Karpas-422 (cell line): ENCODE measurements at regions not wholly inside any gene's neighbourhood (a gene's known extent, or its start where the extent isn't known, plus 50 kb on each side); places are given as distances from the start of the nearest gene placed in this dataset.

Source experiments
- DNase-seq: peaks from one replicate; pipeline ENCODE4 v3.0.0-alpha.2; 2015
- H2AFZ ChIP-seq: fragments of 200-600 bp; sonication (generic); 2 replicates; pipeline ENCODE4 v1.6.1; 2014; ENCODE audit warnings: antibody characterized with exemption, low read length, mixed read lengths
- H3K27ac ChIP-seq: fragments of 200-600 bp; sonication (generic); 2 replicates; pipeline ENCODE4 v1.5.1; 2014; ENCODE audit warnings: mild to moderate bottlenecking, low read length, moderate library complexity
- H3K27me3 ChIP-seq: fragments of 200-600 bp; sonication (generic); 2 replicates; pipeline ENCODE4 v1.6.1; 2014; ENCODE audit warnings: low read length, mixed read lengths
- H3K36me3 ChIP-seq: fragments of 200-600 bp; sonication (generic); 2 replicates; pipeline ENCODE4 v1.6.1; 2014; ENCODE audit warnings: low read length, mixed read lengths; ENCODE audit not compliant: insufficient read depth
- H3K4me1 ChIP-seq: fragments of 200-600 bp; sonication (generic); 2 replicates; pipeline ENCODE4 v1.6.1; 2014; ENCODE audit warnings: mild to moderate bottlenecking, low read length, mixed read lengths
- H3K4me2 ChIP-seq: fragments of 200-600 bp; sonication (generic); 2 replicates; pipeline ENCODE4 v1.6.1; 2014; ENCODE audit warnings: low read length, low read depth, mild to moderate bottlenecking; ENCODE audit not compliant: poor library complexity, severe bottlenecking
- H3K4me3 ChIP-seq: fragments of 200-600 bp; sonication (generic); 2 replicates; pipeline ENCODE4 v1.5.1; 2014; ENCODE audit warnings: mild to moderate bottlenecking, antibody characterized with exemption, low read length, mixed read lengths
- H3K79me2 ChIP-seq: fragments of 200-600 bp; sonication (generic); 2 replicates; pipeline ENCODE4 v1.6.1; 2014; ENCODE audit warnings: mild to moderate bottlenecking, low read length, mixed read lengths
- H3K9ac ChIP-seq: fragments of 200-600 bp; sonication (generic); 2 replicates; pipeline ENCODE4 v1.6.0; 2014; ENCODE audit warnings: low read length
- H3K9me2 ChIP-seq: fragments of 200-600 bp; sonication (generic), shearing (Covaris generic); replicated peaks from 2 replicates; pipeline ENCODE4 v1.6.0; 2014; ENCODE audit warnings: mild to moderate bottlenecking, low read length, moderate library complexity; ENCODE audit not compliant: insufficient read depth
- H3K9me3 ChIP-seq: fragments of 300-700, 200-600 bp; sonication (generic); 2 replicates; pipeline ENCODE4 v1.6.1; 2014; ENCODE audit warnings: low read length, mixed read lengths
- H4K20me1 ChIP-seq: fragments of 200-600 bp; sonication (generic); 2 replicates; pipeline ENCODE4 v1.6.1; 2014; ENCODE audit warnings: mild to moderate bottlenecking, antibody characterized with exemption, low read length, low read depth; ENCODE audit not compliant: insufficient read depth

- Histone ChIP-seq H3K9me3 (no peaks in the 10 kb centered on the region), H3K4me2 (no peak overlapping the region), H3K27ac (no peak overlapping the region), H3K9me2 (no peaks in the 10 kb centered on the region), H3K9ac (no peak overlapping the region), H2AFZ (no peak overlapping the region), H3K4me1 (no peaks in the 10 kb centered on the region), H3K79me2 (no peaks in the 10 kb centered on the region), H4K20me1 (no peaks in the 10 kb centered on the region), H3K27me3 (no peaks in the 10 kb centered on the region), H3K4me3 (no peak overlapping the region), H3K36me3 (no peaks in the 10 kb centered on the region)
- no peak for DNase-seq
These were observed 256.3 kb upstream of the CLEC14A start for GRCh38 chr14:38512236-38512635.

DNA sequence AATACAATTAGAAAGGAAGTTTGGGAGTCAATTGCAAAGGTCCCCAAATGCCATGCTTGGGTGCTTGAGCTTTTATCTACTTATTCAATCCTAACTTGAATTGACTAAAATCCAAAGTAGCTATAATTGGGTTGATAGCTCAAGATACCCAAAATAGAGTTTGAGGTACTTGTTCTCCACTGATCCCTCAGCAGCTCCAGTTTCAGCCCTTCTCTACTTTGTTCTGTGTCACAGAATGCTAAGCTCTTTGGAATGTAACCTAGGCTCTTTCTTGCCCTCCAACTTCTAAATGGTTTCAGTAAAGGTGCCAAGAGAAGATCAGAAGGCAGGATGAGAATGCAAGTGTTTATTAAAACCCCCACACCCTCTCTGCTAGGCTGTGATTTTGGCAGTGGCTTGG is 251.4 kb upstream of the CLEC14A start:
- Histone ChIP-seq H3K36me3 (no peaks in the 10 kb centered on the region), H3K79me2 (no peaks in the 10 kb centered on the region), H2AFZ (no peak overlapping the region), H3K9me3 (no peaks in the 10 kb centered on the region), H3K4me1 (no peaks in the 10 kb centered on the region), H3K9ac (no peak overlapping the region), H3K27me3 (no peaks in the 10 kb centered on the region), H4K20me1 (no peaks in the 10 kb centered on the region), H3K27ac (no peak overlapping the region), H3K4me3 (no peak overlapping the region), H3K4me2 (no peak overlapping the region), H3K9me2 (no peaks in the 10 kb centered on the region)
- no peak for DNase-seq

- no peak overlapping the region for H3K4me2 ChIP-seq
- no peaks in the 10 kb centered on the region for H3K27me3 ChIP-seq
- H4K20me1 ChIP-seq: no peaks in the 10 kb centered on the region
- no peak overlapping the region for H3K9ac ChIP-seq
- H3K4me3 ChIP-seq: no peak overlapping the region
- DNase-seq: no peak
- H3K4me1 ChIP-seq: no peaks in the 10 kb centered on the region
- H3K36me3 ChIP-seq: no peaks in the 10 kb centered on the region
- no peaks in the 10 kb centered on the region for H3K9me3 ChIP-seq
- no peaks in the 10 kb centered on the region for H3K79me2 ChIP-seq
- H3K9me2 ChIP-seq: no peaks in the 10 kb centered on the region
- no peak overlapping the region for H3K27ac ChIP-seq
- H2AFZ ChIP-seq: no peak overlapping the region
These were observed 250.0 kb upstream of the CLEC14A start for GRCh38 chr14:38505973-38506249.

GRCh38 chr14:38505221-38505972 is 249.5 kb upstream of the CLEC14A start:
- no peaks in the 10 kb centered on the region for H3K4me1 ChIP-seq
- DNase-seq: no peak
- H2AFZ ChIP-seq: no peak overlapping the region
- H4K20me1 ChIP-seq: no peaks in the 10 kb centered on the region
- H3K27ac ChIP-seq: no peak overlapping the region
- no peak overlapping the region for H3K4me2 ChIP-seq
- H3K27me3 ChIP-seq: 0 out of 2 replicates have a peak, but pooled peaks cover 3% of the 10 kb centered on the region
- no peaks in the 10 kb centered on the region for H3K9me2 ChIP-seq
- H3K9me3 ChIP-seq: no peaks in the 10 kb centered on the region
- H3K79me2 ChIP-seq: no peaks in the 10 kb centered on the region
- H3K36me3 ChIP-seq: no peaks in the 10 kb centered on the region
- H3K4me3 ChIP-seq: no peak overlapping the region
- H3K9ac ChIP-seq: no peak overlapping the region

- Histone ChIP-seq H3K9me3 (no peaks in the 10 kb centered on the region), H3K4me2 (no peak overlapping the region), H3K27ac (no peak overlapping the region), H3K4me1 (no peaks in the 10 kb centered on the region), H3K27me3 (0 out of 2 replicates have a peak, but pooled peaks cover 3% of the 10 kb centered on the region), H4K20me1 (no peaks in the 10 kb centered on the region), H3K9me2 (no peaks in the 10 kb centered on the region), H2AFZ (no peak overlapping the region), H3K9ac (no peak overlapping the region), H3K36me3 (no peaks in the 10 kb centered on the region), H3K79me2 (no peaks in the 10 kb centered on the region), H3K4me3 (no peak overlapping the region)
- no peak for DNase-seq
These were observed 248.3 kb upstream of the CLEC14A start for GRCh38 chr14:38504175-38504574.

- Histone ChIP-seq H3K27ac (no peak overlapping the region), H3K9me3 (no peaks in the 10 kb centered on the region), H3K27me3 (0 out of 2 replicates have a peak, but pooled peaks cover 3% of the 10 kb centered on the region), H2AFZ (no peak overlapping the region), H4K20me1 (no peaks in the 10 kb centered on the region), H3K4me2 (no peak overlapping the region), H3K9me2 (no peaks in the 10 kb centered on the region), H3K36me3 (no peaks in the 10 kb centered on the region), H3K79me2 (no peaks in the 10 kb centered on the region), H3K4me1 (no peaks in the 10 kb centered on the region), H3K4me3 (no peak overlapping the region), H3K9ac (no peak overlapping the region)
- DNase-seq: no peak
These were observed 246.3 kb upstream of the CLEC14A start for GRCh38 chr14:38502239-38502638.

DNA sequence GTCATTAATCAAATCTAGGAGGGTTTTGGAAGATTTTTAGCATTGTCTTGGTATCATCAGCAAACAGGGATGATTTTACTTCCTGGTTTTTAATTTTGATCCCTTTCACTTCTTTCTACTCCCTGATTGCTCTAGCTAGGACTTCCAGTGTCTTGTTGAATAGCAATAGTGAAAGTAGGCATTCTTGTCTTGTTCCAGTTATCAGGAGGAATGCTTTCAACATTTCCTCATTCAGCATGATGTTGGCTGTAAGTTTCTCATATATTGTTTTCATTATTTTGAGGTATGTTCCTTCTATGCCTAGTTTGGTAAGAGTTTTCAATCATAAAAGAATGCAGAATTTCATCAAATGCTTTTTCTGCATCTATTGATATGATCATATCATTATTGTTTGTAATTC is 244.2 kb upstream of the CLEC14A start:
- Histone ChIP-seq H3K9me2 (no peaks in the 10 kb centered on the region), H2AFZ (no peak overlapping the region)

GRCh38 chr14:38496092-38496491 is 240.2 kb upstream of the CLEC14A start:
- Histone ChIP-seq H3K9ac (no peak overlapping the region), H3K79me2 (no peaks in the 10 kb centered on the region), H3K36me3 (no peaks in the 10 kb centered on the region), H3K4me2 (no peak overlapping the region), H3K4me3 (no peak overlapping the region), H2AFZ (no peak overlapping the region), H3K27me3 (0 out of 2 replicates have a peak, but pooled peaks cover 3% of the 10 kb centered on the region), H3K9me2 (no peaks in the 10 kb centered on the region), H3K27ac (no peak overlapping the region), H3K4me1 (no peaks in the 10 kb centered on the region), H3K9me3 (no peaks in the 10 kb centered on the region), H4K20me1 (no peaks in the 10 kb centered on the region)
- DNase-seq: no peak

More for the DNA sequence above, 244.2 kb upstream of the CLEC14A start:
- Histone ChIP-seq H3K4me1 (no peaks in the 10 kb centered on the region), H3K27ac (no peak overlapping the region), H3K27me3 (0 out of 2 replicates have a peak, but pooled peaks cover 3% of the 10 kb centered on the region), H3K4me2 (no peak overlapping the region), H3K36me3 (no peaks in the 10 kb centered on the region), H3K9me3 (no peaks in the 10 kb centered on the region), H4K20me1 (no peaks in the 10 kb centered on the region), H3K4me3 (no peak overlapping the region), H3K9ac (no peak overlapping the region), H3K79me2 (no peaks in the 10 kb centered on the region)
- DNase-seq: no peak
